Smooth muscle cell (in vitro differentiated cells): ENCODE measurements at regions not wholly inside any gene's neighbourhood (a gene's known extent, or its start where the extent isn't known, plus 50 kb on each side); places are given as distances from the start of the nearest gene placed in this dataset.

Experiments
- DNase-seq: peaks from one replicate; lab custom pipeline; 2025; ENCODE audit not compliant: unreplicated experiment; lab: John Stamatoyannopoulos, UW
- H2AFZ ChIP-seq: fragments of 200-600 bp; sonication (generic); 2 replicates; pipeline ENCODE4 v1.6.0; 2016; ENCODE audit warnings: antibody characterized with exemption, low read depth, mild to moderate bottlenecking
- H3F3A ChIP-seq: fragments of 200-600 bp; sonication (generic); 2 replicates; pipeline ENCODE4 v1.6.0; 2017; ENCODE audit warnings: antibody characterized with exemption, low read depth
- H3K27ac ChIP-seq: fragments of 200-600 bp; sonication (generic); 2 replicates; pipeline ENCODE4 v1.5.1; 2016; ENCODE audit warnings: low read depth, mild to moderate bottlenecking
- H3K27me3 ChIP-seq: fragments of 200-600 bp; sonication (generic); 2 replicates; pipeline ENCODE4 v1.6.1; 2016; ENCODE audit warnings: low read depth, mild to moderate bottlenecking
- H3K36me3 ChIP-seq: fragments of 200-600 bp; sonication (generic); 2 replicates; pipeline ENCODE4 v1.5.1; 2016; ENCODE audit warnings: low read depth
- H3K4me1 ChIP-seq: fragments of 200-600 bp; sonication (generic); 2 replicates; pipeline ENCODE4 v1.5.1; 2016; ENCODE audit warnings: low read depth
- H3K4me2 ChIP-seq: fragments of 200-600 bp; sonication (generic); 2 replicates; pipeline ENCODE4 v1.6.0; 2016; ENCODE audit warnings: mild to moderate bottlenecking
- H3K4me3 ChIP-seq: fragments of 200-600 bp; sonication (generic); 2 replicates; pipeline ENCODE4 v1.5.1; 2016; ENCODE audit warnings: mild to moderate bottlenecking
- H3K79me2 ChIP-seq: fragments of 200-600 bp; sonication (generic); 2 replicates; pipeline ENCODE4 v1.6.0; 2016; ENCODE audit warnings: low read depth, mild to moderate bottlenecking
- H3K9ac ChIP-seq: fragments of 200-600 bp; sonication (generic); 2 replicates; pipeline ENCODE4 v1.6.0; 2016; ENCODE audit warnings: low read depth
- H3K9me3 ChIP-seq: fragments of 200-600 bp; sonication (generic); replicated peaks from 2 replicates; pipeline ENCODE4 v1.5.1; 2016; ENCODE audit warnings: low read depth
- H4K20me1 ChIP-seq: fragments of 200-600 bp; sonication (generic); 2 replicates; pipeline ENCODE4 v1.6.0; 2016; ENCODE audit warnings: low read depth
- WGBS: methylation state at CpG from one replicate; pipeline ENCODE4 v1.1.7; 2016; ENCODE audit warnings: low lambda C conversion rate; 5-methylcytosine and 5-hydroxymethylcytosine counted together
- TF ChIP-seq, protein P1 (sequence below): fragments of 200-600 bp; sonication (generic); IDR thresholded peaks from 2 replicates; pipeline ENCODE4 v1.5.1; 2017; ENCODE audit warnings: borderline replicate concordance, mild to moderate bottlenecking, antibody characterized with exemption; ENCODE audit not compliant: insufficient read depth, poor library complexity, severe bottlenecking

DNA sequence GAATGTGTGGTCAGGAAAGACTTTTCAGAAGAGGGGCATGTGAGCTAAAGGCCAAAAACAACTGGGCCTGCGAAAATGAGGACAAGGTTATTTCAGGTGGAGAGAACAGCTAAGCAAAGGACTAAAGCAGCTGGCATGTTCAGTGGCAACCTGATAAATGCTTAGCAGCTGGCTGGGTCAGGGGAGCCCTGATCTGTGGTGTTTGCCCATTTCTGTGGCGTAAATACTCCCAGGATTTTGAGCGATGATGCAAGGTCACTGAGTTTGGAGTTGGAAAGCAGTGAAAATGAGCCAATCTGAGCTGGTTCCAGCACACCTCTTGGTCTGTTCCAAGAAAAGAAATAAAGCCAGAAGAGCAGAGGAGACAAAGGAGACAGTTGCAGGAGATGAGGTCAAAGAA lies 704.3 kb downstream of the UQCRFS1 start:
- H3F3A ChIP-seq: no peaks in the 10 kb centered on the region
- TF ChIP-seq, protein P1, sequence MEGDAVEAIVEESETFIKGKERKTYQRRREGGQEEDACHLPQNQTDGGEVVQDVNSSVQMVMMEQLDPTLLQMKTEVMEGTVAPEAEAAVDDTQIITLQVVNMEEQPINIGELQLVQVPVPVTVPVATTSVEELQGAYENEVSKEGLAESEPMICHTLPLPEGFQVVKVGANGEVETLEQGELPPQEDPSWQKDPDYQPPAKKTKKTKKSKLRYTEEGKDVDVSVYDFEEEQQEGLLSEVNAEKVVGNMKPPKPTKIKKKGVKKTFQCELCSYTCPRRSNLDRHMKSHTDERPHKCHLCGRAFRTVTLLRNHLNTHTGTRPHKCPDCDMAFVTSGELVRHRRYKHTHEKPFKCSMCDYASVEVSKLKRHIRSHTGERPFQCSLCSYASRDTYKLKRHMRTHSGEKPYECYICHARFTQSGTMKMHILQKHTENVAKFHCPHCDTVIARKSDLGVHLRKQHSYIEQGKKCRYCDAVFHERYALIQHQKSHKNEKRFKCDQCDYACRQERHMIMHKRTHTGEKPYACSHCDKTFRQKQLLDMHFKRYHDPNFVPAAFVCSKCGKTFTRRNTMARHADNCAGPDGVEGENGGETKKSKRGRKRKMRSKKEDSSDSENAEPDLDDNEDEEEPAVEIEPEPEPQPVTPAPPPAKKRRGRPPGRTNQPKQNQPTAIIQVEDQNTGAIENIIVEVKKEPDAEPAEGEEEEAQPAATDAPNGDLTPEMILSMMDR: no peak
- H3K9ac ChIP-seq: no peak overlapping the region
- H2AFZ ChIP-seq: no peak overlapping the region
- no peaks in the 10 kb centered on the region for H3K36me3 ChIP-seq
- H3K4me2 ChIP-seq: no peak overlapping the region
- no peaks in the 10 kb centered on the region for H3K9me3 ChIP-seq
- no peaks in the 10 kb centered on the region for H3K79me2 ChIP-seq
- no peak overlapping the region for H3K27ac ChIP-seq
- no peaks in the 10 kb centered on the region for H3K4me1 ChIP-seq
- no peak overlapping the region for H3K4me3 ChIP-seq
- no peak for DNase-seq
- WGBS: 94% methylated on average over 3 of the region's 3 CpGs
- H3K27me3 ChIP-seq: no peaks in the 10 kb centered on the region
- no peaks in the 10 kb centered on the region for H4K20me1 ChIP-seq

- H2AFZ ChIP-seq: no peak overlapping the region
- no peak overlapping the region for H3K4me2 ChIP-seq
- H3K27me3 ChIP-seq: no peaks in the 10 kb centered on the region
- H4K20me1 ChIP-seq: no peaks in the 10 kb centered on the region
- H3K27ac ChIP-seq: no peak overlapping the region
- TF ChIP-seq, protein P1: no peak
- 91% methylated on average over 2 of the region's 2 CpGs for WGBS
- no peaks in the 10 kb centered on the region for H3K4me1 ChIP-seq
- H3K9ac ChIP-seq: no peak overlapping the region
- no peaks in the 10 kb centered on the region for H3F3A ChIP-seq
- DNase-seq: no peak
- no peaks in the 10 kb centered on the region for H3K36me3 ChIP-seq
- H3K4me3 ChIP-seq: no peak overlapping the region
- H3K9me3 ChIP-seq: no peaks in the 10 kb centered on the region
- no peaks in the 10 kb centered on the region for H3K79me2 ChIP-seq
These were observed 707.0 kb downstream of the UQCRFS1 start for GRCh38 chr19:28505933-28506332.

- H3K4me2 ChIP-seq: no peak overlapping the region
These were observed 707.8 kb downstream of the UQCRFS1 start for GRCh38 chr19:28505134-28505533.

DNA sequence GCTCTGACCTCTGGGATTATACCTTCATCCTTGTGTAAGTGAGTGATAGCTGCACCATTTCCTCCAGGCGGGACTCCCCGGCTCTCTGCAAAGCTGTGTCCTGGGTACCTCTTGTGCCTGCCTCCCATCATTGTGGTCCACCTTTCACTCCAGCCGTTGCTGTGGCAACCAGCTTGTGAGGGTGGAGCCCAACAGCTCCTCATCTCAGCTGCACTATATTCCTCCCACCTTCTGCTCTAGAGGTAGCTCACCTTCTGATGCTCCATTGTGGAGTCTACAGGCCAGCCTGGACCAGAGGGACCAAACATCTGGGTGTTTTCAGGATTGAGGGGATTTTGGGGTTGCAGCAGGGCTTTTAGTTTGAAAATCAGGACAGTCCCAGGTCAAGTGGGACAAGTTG lies 708.2 kb downstream of the UQCRFS1 start:
- DNase-seq: no peak
- 82% methylated on average over 3 of the region's 3 CpGs for WGBS
- H3F3A ChIP-seq: no peaks in the 10 kb centered on the region

More at GRCh38 chr19:28505134-28505533, 707.8 kb downstream of the UQCRFS1 start:
- 77% methylated on average over 3 of the region's 3 CpGs for WGBS
- Histone ChIP-seq H4K20me1 (no peaks in the 10 kb centered on the region), H3K36me3 (no peaks in the 10 kb centered on the region), H3K27ac (no peak overlapping the region), H3K79me2 (no peaks in the 10 kb centered on the region), H3K4me3 (no peak overlapping the region), H3K4me1 (no peaks in the 10 kb centered on the region), H2AFZ (no peak overlapping the region), H3K27me3 (no peaks in the 10 kb centered on the region), H3K9ac (no peak overlapping the region), H3K9me3 (no peaks in the 10 kb centered on the region), H3F3A (no peaks in the 10 kb centered on the region)
- DNase-seq: no peak
- TF ChIP-seq, protein P1: no peak

More for the DNA sequence above, 708.2 kb downstream of the UQCRFS1 start:
- Histone ChIP-seq H3K4me1 (no peaks in the 10 kb centered on the region), H3K79me2 (no peaks in the 10 kb centered on the region), H3K4me3 (no peak overlapping the region), H3K36me3 (no peaks in the 10 kb centered on the region), H2AFZ (no peak overlapping the region), H3K27me3 (no peaks in the 10 kb centered on the region), H3K9me3 (no peaks in the 10 kb centered on the region), H3K9ac (no peak overlapping the region), H3K4me2 (no peak overlapping the region), H4K20me1 (no peaks in the 10 kb centered on the region), H3K27ac (no peak overlapping the region)
- TF ChIP-seq, protein P1: no peak
